Esophagus squamous epithelium (tissue), 5 donors: ENCODE measurements at regions not wholly inside any gene's neighbourhood (a gene's known extent, or its start where the extent isn't known, plus 50 kb on each side); places are given as distances from the start of the nearest gene placed in this dataset.

ENCODE experiments used
- DNase-seq: peaks from one replicate; lab custom pipeline; 2025; lab: John Stamatoyannopoulos, UW
- H3K27ac ChIP-seq, 4 donors: fragments of 200-600 bp; sonication (generic); one replicate each; pipeline ENCODE4 v1.5.1; 2016 to 2019; ENCODE audit warnings: mild to moderate bottlenecking in 1 of 4
- H3K27me3 ChIP-seq, 4 donors: fragments of 200-600 bp; sonication (generic); 1 replicate in 3 of 4; 2 replicates in 1 of 4; pipeline versions ENCODE4 v1.5.1 to v1.6.0; 2017 to 2021; ENCODE audit warnings: antibody characterized with exemption in 1 of 4
- H3K36me3 ChIP-seq, 3 donors: fragments of 200-600 bp; sonication (generic); one replicate each; pipeline ENCODE4 v1.5.1; 2016 to 2019
- H3K4me1 ChIP-seq, 3 donors: fragments of 200-600 bp; sonication (generic); one replicate each; pipeline ENCODE4 v1.5.1; 2017 to 2019
- H3K4me3 ChIP-seq, 4 donors: fragments of 200-600 bp; sonication (generic); 1 replicate in 3 of 4; 2 replicates in 1 of 4; pipeline ENCODE4 v1.5.1; 2016 to 2019; ENCODE audit warnings: mild to moderate bottlenecking in 2 of 4, moderate library complexity in 1 of 4
- H3K9me3 ChIP-seq, 3 donors: fragments of 200-600 bp; sonication (generic); one replicate each; pipeline ENCODE4 v1.5.1; 2016 to 2019
- CTCF ChIP-seq, 6 experiments: fragments of 450-650 bp in 4 of 6; fragments of 200-600 bp in 2 of 6; sonication (generic) in 2 of 6; IDR thresholded peaks; one replicate each; pipeline ENCODE4 v1.5.1; 2016 to 2019; ENCODE audit warnings: antibody characterized with exemption in 6 of 6, mild to moderate bottlenecking in 4 of 6, moderate library complexity in 4 of 6
- POLR2A ChIP-seq, 4 donors: fragments of 450-650 bp; IDR thresholded peaks; one replicate each; pipeline ENCODE4 v1.6.1; 2017; ENCODE audit warnings: antibody characterized with exemption in 4 of 4, mild to moderate bottlenecking in 4 of 4, moderate library complexity in 3 of 4
- WGBS, 2 donors: methylation state at CpG; one replicate each; pipeline ENCODE4 v1.1.5; 2018; 5-methylcytosine and 5-hydroxymethylcytosine counted together
- intact Hi-C: fragments of 100-400 bp; cut with DNase I; formaldehyde crosslinking; loops from one replicate; pipeline ENCODE4 v1.15.0; 2022
- donor health status: DM: yes; HTN: yes; CAD: no.

- WGBS, 2 donors: 67 to 77% methylated on average over 4 of the region's 5 CpGs
- Histone ChIP-seq H3K27me3 (no peaks in the 10 kb centered on the region), H3K9me3 (peaks cover 0 to 3% (median 0%) of the 10 kb centered on the region in 3 donors), H3K4me1 (no peaks in the 10 kb centered on the region), H3K4me3 (no peak overlapping the region), H3K36me3 (no peaks in the 10 kb centered on the region), H3K27ac (no peak overlapping the region)
- TF ChIP-seq POLR2A (IDR thresholded peaks at IDR 0.05) (no peak), CTCF (IDR thresholded peaks at IDR 0.05) (no peak)
- intact Hi-C loops: no loop called here
- no peak for DNase-seq
Measured at GRCh38 chr5:114839360-114839759, 330.3 kb downstream of the TRIM36 start.

GRCh38 chr5:114838937-114839336 is 330.8 kb downstream of the TRIM36 start:
- H3K27ac ChIP-seq: no peak overlapping the region
- H3K36me3 ChIP-seq: no peaks in the 10 kb centered on the region
- DNase-seq: no peak
- H3K27me3 ChIP-seq: no peaks in the 10 kb centered on the region
- no peak overlapping the region for H3K4me3 ChIP-seq
- no peak for TF ChIP-seq CTCF (IDR thresholded peaks at IDR 0.05)
- 63 to 93% methylated on average over 2 of the region's 2 CpGs for WGBS, 2 donors
- no peaks in the 10 kb centered on the region for H3K4me1 ChIP-seq
- no peaks in the 10 kb centered on the region for H3K9me3 ChIP-seq
- intact Hi-C loops: no loop called here

- Histone ChIP-seq H3K27ac (no peak overlapping the region), H3K4me1 (no peaks in the 10 kb centered on the region), H3K4me3 (no peak overlapping the region), H3K27me3 (no peaks in the 10 kb centered on the region), H3K36me3 (no peaks in the 10 kb centered on the region), H3K9me3 (peaks cover 0 to 3% (median 0%) of the 10 kb centered on the region in 3 donors)
- 0 to 50% methylated on average over 1 to 2 of the region's 2 CpGs for WGBS, 2 donors
- intact Hi-C loops: no loop called here
- TF ChIP-seq POLR2A (IDR thresholded peaks at IDR 0.05) (no peak), CTCF (IDR thresholded peaks at IDR 0.05) (no peak)
- DNase-seq: no peak
Measured at GRCh38 chr5:114830114-114830513, 339.6 kb downstream of the TRIM36 start.

GRCh38 chr5:114822863-114823262 is 346.8 kb downstream of the TRIM36 start:
- no peak for TF ChIP-seq POLR2A (IDR thresholded peaks at IDR 0.05)
- TF ChIP-seq CTCF (IDR thresholded peaks at IDR 0.05): no peak
- H3K36me3 ChIP-seq: no peaks in the 10 kb centered on the region
- H3K9me3 ChIP-seq: peaks cover 0 to 3% (median 0%) of the 10 kb centered on the region in 3 donors
- H3K27me3 ChIP-seq: no peaks in the 10 kb centered on the region
- H3K27ac ChIP-seq: no peak overlapping the region
- no peaks in the 10 kb centered on the region for H3K4me1 ChIP-seq
- no peak for DNase-seq
- intact Hi-C loops: no loop called here
- no peak overlapping the region for H3K4me3 ChIP-seq

- no peaks in the 10 kb centered on the region for H3K4me1 ChIP-seq
- H3K27me3 ChIP-seq: no peaks in the 10 kb centered on the region
- WGBS, 2 donors: 20 to 33% methylated on average over 1 of the region's 1 CpG
- no peak for DNase-seq
- TF ChIP-seq CTCF (IDR thresholded peaks at IDR 0.05) (no peak), POLR2A (IDR thresholded peaks at IDR 0.05) (no peak)
- H3K27ac ChIP-seq: no peak overlapping the region
- H3K36me3 ChIP-seq: no peaks in the 10 kb centered on the region
- intact Hi-C loops: no loop called here
- H3K4me3 ChIP-seq: no peak overlapping the region
- peaks cover 0 to 3% (median 0%) of the 10 kb centered on the region in 3 donors for H3K9me3 ChIP-seq
Measured at GRCh38 chr5:114822436-114822835, 347.3 kb downstream of the TRIM36 start.
